GM19463 (cell line): ENCODE measurements at regions not wholly inside any gene's neighbourhood (a gene's known extent, or its start where the extent isn't known, plus 50 kb on each side); places are given as distances from the start of the nearest gene placed in this dataset.
"Not testable (repeated sequence)": the region's sequence is repeated elsewhere in the genome, so short reads cannot be mapped to it uniquely, and the experiment has no call there.

Experiments
- ATAC-seq: cut with Tn5 transposase; IDR thresholded peaks from one replicate; pipeline ENCODE4 v1.9.1; 2021; ENCODE audit warnings: mild to moderate bottlenecking, moderate library complexity; ENCODE audit not compliant: unreplicated experiment

DNA sequence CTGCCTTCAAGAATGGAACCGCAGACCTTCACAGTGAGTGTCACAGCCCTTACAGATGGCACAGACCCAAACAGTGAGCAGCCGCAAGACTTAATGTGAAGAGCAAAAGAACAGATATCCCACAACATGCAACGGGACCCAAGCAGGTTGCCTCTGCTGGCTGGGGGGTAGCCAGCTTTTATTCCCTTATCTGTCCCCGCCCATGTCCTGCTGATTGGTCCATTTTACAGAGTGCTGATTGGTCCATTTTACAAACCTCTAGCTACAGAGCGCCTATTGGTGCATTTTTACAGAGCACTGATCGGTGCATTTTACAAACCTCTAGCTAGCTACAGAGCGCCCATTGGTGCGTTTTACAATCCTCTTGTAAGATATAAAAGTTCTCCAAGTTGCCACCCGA, 102.0 kb upstream of the IGF1R start:
- ATAC-seq, result no peak

DNA sequence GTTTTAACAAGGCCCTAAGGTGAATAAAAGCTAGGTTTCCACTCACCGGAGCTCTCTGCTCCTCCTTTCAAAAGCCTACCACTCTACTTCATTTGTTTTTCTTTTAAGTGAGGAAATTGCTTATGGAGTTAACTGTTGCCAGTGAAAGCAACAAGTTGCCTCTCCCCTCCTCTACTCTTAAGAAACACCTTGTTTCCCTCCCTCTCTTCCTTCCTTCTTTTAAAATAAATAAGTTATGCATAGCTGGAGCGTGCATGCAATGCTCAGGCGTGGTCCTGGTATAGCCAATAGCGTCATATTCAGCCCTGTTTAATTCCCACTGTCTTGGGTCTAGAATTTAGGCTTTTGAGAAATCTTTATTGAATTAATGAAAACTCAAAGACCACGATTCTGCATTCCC, 101.1 kb upstream of the IGF1R start:
- no peak for ATAC-seq

- ATAC-seq, result no peak
These were observed 100.6 kb upstream of the IGF1R start for GRCh38 chr15:98547741-98548138.

- no peak for ATAC-seq
These were observed 100.0 kb upstream of the IGF1R start for GRCh38 chr15:98548139-98548971.

DNA sequence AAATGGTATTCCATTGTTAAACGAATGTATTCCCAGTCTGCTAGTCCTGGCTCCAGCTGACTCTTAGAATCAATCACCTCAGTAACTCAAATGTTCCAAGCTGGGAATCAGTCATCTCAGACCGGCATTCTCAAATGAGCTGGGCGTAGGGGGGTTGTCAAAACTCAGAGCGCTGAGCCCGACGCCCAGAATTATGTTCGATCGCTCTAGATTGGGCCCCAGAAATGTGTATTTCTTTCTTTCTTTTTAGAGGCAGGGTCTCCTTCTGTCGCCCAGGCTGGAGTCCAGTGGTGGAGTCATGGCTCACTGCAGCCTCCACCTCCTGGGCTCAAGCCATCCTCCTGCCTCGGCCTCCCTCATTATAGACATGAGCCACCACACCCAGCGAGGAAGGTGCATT, 99.3 kb upstream of the IGF1R start:
- no peak for ATAC-seq

- ATAC-seq, result no peak
These were observed 98.6 kb upstream of the IGF1R start for GRCh38 chr15:98549741-98550140.

- not testable (repeated sequence) for ATAC-seq
These were observed 98.0 kb upstream of the IGF1R start for GRCh38 chr15:98550363-98550762.

DNA sequence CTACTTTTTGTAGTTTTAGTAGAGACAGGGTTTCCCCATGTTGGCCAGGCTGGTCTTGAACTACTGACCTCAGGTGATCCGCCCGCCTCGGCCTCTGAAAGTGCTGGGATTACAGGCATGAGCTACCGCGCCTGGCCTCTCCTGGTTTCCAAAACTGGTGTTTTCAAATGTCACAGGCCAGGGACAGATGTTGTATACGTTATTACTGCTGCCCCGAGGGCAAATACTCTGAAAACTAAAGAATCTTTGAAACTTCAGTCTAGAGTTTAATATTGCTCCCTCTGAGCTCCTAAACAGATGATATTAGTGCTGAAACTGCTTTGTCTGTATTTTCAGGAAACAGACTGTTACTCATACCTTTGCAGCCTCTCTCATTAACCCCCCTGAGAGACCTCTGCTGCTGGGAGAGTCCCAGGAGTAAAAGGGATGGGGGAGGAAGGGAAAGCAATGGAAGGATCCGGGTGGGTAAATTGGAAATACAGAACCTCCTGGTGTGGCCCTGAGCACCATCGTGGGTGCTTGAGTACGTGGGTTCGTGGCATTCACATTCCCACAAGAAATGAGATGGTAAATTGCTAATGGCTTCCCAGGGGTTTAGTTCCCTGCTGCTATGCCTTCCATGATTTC, 96.3 kb upstream of the IGF1R start:
- ATAC-seq, result no peak

GRCh38 chr15:98554272-98555172, 93.8 kb upstream of the IGF1R start:
- no peak for ATAC-seq

DNA sequence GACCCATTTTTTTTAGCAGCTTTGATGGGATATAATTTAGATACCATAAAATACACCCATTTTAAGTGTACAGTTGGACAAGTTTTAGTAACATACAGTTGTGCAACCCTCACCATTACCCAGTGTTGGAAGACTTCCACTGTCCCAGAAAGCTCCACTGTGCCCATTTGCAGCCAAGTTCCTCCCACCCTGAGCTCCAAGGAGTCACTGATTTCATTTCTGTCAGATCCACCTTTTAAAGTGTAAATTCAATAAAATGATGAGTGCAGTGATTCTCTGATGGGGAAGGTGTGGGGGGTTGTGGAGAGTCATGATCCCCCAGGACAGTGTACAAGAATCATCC, 93.2 kb upstream of the IGF1R start:
- ATAC-seq, result no peak

GRCh38 chr15:98556321-98556720, 92.0 kb upstream of the IGF1R start:
- ATAC-seq, result no peak

GRCh38 chr15:98560338-98560737, 88.0 kb upstream of the IGF1R start:
- ATAC-seq, result no peak

- ATAC-seq, result no peak
These were observed 87.0 kb upstream of the IGF1R start for GRCh38 chr15:98561169-98561941.

GRCh38 chr15:98562331-98562937, 85.9 kb upstream of the IGF1R start:
- no peak for ATAC-seq

- ATAC-seq, result no peak
These were observed 82.8 kb upstream of the IGF1R start for GRCh38 chr15:98565566-98565965.

- ATAC-seq, result no peak
These were observed 80.4 kb upstream of the IGF1R start for GRCh38 chr15:98567951-98568350.

GRCh38 chr15:98568382-98569017, 79.8 kb upstream of the IGF1R start:
- ATAC-seq, result no peak

DNA sequence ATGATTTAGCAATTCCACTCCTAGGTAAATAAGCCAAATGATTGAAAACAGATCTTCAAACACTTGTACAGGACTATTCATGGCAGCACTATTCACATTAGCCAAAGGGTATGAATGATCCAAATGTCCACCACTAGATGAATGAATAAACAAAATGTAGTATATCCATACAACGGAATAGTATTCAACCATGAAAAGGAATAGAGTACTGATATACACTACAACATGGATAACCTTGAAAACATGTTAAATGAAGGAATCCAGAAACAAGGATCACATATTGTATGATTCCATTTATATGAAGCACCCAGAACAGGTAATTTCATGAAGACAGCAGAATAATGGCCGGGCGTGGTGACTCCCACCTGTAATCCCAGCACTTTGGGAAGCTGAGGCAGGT, 78.2 kb upstream of the IGF1R start:
- no peak for ATAC-seq

DNA sequence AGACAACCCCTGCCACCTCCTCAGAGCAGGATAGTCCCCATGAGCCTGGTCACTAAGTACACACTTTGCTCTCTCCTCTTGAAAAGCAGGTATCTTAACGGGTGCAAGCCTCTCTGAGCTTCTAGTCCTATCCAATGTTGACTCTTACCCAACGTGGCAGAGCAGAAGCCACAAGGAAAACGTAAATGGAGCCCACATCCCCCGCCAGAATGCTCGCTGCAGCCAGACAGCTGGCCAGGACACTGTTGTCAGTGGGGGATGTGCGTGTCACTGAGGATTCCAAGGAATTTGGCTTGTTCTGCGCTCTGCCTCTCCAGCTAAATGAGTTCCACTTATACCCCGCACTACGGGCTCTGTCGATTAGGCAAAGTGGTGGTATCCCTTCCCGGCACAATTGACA, 67.8 kb upstream of the IGF1R start:
- ATAC-seq, result no peak

DNA sequence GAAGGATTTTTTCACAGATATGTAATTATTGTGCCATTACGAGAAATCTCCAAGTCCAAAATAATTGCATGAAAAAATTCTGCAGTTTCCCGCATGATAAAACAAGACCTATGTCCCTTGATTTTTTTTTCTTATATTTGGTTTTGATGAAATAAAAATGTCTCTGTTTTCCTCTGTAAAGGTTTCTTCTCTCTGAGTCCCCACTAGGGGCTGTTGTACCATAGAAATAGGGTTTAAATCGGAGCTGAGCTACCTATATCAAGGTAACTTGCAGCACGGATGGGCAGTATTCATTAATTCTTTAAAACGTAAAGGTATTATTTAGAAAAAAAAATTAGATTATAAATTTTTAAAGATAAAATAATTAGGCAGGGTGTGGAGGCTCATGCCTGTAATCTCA, 66.6 kb upstream of the IGF1R start:
- ATAC-seq, result no peak
